NCI-H187 treated with DMSO at 0.1 percent for 48 hours (cell line): ENCODE measurements at regions not wholly inside any gene's neighbourhood (a gene's known extent, or its start where the extent isn't known, plus 50 kb on each side); places are given as distances from the start of the nearest gene placed in this dataset.
"Not testable (repeated sequence)": the region's sequence is repeated elsewhere in the genome, so short reads cannot be mapped to it uniquely, and the experiment has no call there.

Experiments
- DNase-seq: peaks from one replicate; lab custom pipeline; 2025; lab: John Stamatoyannopoulos, UW

GRCh38 chr10:131363416-131363815 is 51.9 kb upstream of the TCERG1L start:
- DNase-seq, result no peak

GRCh38 chr10:131371571-131371970 is 60.0 kb upstream of the TCERG1L start:
- no peak for DNase-seq

GRCh38 chr10:131381576-131381975 is 70.1 kb upstream of the TCERG1L start:
- DNase-seq, result no peak

GRCh38 chr10:131385161-131385872 is 73.8 kb upstream of the TCERG1L start:
- not testable (repeated sequence) for DNase-seq

- no peak for DNase-seq
These were observed 75.6 kb upstream of the TCERG1L start for GRCh38 chr10:131387018-131387529.

- no peak for DNase-seq
These were observed 80.4 kb upstream of the TCERG1L start for GRCh38 chr10:131391936-131392335.

GRCh38 chr10:131396121-131397050 is 84.9 kb upstream of the TCERG1L start:
- DNase-seq, result no peak

GRCh38 chr10:131398166-131398565 is 86.6 kb upstream of the TCERG1L start:
- DNase-seq, result no peak

- DNase-seq, result no peak
These were observed 88.5 kb upstream of the TCERG1L start for GRCh38 chr10:131399981-131400380.

GRCh38 chr10:131400513-131400912 is 89.0 kb upstream of the TCERG1L start:
- DNase-seq, result no peak

- DNase-seq, result no peak
These were observed 91.5 kb upstream of the TCERG1L start for GRCh38 chr10:131402771-131403650.

GRCh38 chr10:131403936-131404335 is 92.4 kb upstream of the TCERG1L start:
- DNase-seq, result no peak

- DNase-seq, result no peak
These were observed 93.4 kb upstream of the TCERG1L start for GRCh38 chr10:131404886-131405285.

GRCh38 chr10:131406676-131407392 is 95.3 kb upstream of the TCERG1L start:
- DNase-seq, result no peak

GRCh38 chr10:131418681-131419080 is 107.2 kb upstream of the TCERG1L start:
- DNase-seq, result no peak

- no peak for DNase-seq
These were observed 108.3 kb upstream of the TCERG1L start for GRCh38 chr10:131419797-131420196.

GRCh38 chr10:131420867-131421266 is 109.3 kb upstream of the TCERG1L start:
- no peak for DNase-seq

- no peak for DNase-seq
These were observed 109.9 kb upstream of the TCERG1L start for GRCh38 chr10:131421381-131421780.

GRCh38 chr10:131422731-131423130 is 111.2 kb upstream of the TCERG1L start:
- DNase-seq, result no peak

GRCh38 chr10:131424053-131424452 is 112.5 kb upstream of the TCERG1L start:
- no peak for DNase-seq

GRCh38 chr10:131424836-131425491 is 113.4 kb upstream of the TCERG1L start:
- no peak for DNase-seq
